Testis (tissue), 2 donors: ENCODE measurements at regions not wholly inside any gene's neighbourhood (a gene's known extent, or its start where the extent isn't known, plus 50 kb on each side); places are given as distances from the start of the nearest gene placed in this dataset.

Source experiments
- CTCF ChIP-seq, 3 experiments: fragments of 450-650 bp in 2 of 3; fragments of 200-600 bp in 1 of 3; sonication (generic) in 1 of 3; IDR thresholded peaks; one replicate each; pipeline ENCODE4 v1.5.1; 2016 to 2019; ENCODE audit warnings: antibody characterized with exemption in 3 of 3, mild to moderate bottlenecking in 2 of 3, moderate library complexity in 1 of 3
- POLR2A ChIP-seq: fragments of 450-650 bp; IDR thresholded peaks from one replicate; pipeline ENCODE4 v1.6.1; 2017; ENCODE audit warnings: antibody characterized with exemption, mild to moderate bottlenecking, moderate library complexity

DNA sequence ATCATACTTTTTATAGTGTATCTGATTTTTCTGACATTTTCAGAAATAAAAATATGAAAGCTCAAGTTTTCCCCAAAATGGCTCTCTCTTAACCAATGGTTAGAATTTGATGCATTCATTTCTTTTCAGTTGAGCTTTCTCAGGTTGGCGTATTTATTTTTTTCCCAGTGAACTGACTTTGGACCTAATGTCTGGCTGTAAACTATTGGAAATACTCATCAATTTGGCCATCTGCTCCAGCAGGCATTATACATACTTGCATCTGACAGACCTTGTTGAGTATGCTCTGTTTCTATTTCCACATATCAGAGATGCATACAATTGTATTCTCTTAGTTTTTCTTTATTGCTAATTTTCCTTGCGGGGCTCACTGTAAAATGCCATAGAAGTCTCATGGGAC, 1374.8 kb upstream of the MAP3K7 start:
- TF ChIP-seq CTCF (IDR thresholded peaks at IDR 0.05): no peak
- TF ChIP-seq POLR2A: no peak
